ENCODE measurements at regions not wholly inside any gene's neighbourhood (a gene's known extent, or its start where the extent isn't known, plus 50 kb on each side); places are given as distances from the start of the nearest gene placed in this dataset.
"Not testable (repeated sequence)": the region's sequence is repeated elsewhere in the genome, so short reads cannot be mapped to it uniquely, and the experiment has no call there.

DNA sequence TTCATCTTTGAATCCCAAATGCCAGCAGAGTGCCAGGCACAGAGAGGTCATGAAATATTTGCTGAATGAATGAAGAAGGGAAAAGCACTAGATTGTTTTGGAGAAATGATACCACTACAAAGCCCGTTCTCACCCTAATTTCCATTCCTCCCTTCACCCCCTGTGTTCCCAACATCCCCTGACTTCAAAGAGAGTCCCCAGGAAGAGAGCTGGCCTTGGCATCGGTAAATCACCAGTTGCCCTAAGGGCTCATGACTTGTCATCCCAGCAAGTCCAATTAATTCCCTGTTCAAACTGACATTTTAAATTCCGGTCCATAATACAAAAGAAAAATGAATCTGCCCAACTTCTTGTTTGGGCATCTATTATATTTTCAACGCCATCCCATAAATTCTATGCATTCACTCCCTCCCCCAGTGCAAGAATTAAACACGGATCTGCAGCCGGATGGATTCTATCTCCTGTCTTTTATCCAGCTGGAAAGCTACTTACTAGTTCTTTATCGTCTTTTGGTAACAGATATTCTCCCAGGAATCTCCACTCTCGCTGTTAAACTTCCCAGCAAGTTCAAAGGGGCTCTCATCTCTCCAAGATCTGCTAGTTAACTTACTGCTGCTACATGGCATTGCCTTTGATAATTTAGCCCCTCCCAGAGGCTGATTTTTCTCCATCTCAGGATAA, 63.9 kb upstream of the TSC22D2 start:
- no peaks in the 10 kb centered on the region for H3K4me1 ChIP-seq
- peak overlapping the region in 1 of 2 donors; percentile 46 for H3K27ac ChIP-seq
- no peak for TF ChIP-seq CTCF (IDR thresholded peaks at IDR 0.05)
- TF ChIP-seq POLR2AphosphoS5 (IDR thresholded peaks at IDR 0.05): no peak
- no peak for TF ChIP-seq POLR2A (IDR thresholded peaks at IDR 0.05)
- H3K36me3 ChIP-seq: no peaks in the 10 kb centered on the region
- no peaks in the 10 kb centered on the region for H3K27me3 ChIP-seq
- H3K4me3 ChIP-seq: no peak overlapping the region
- DNase-seq (ENCODE audit: low spot score in 2 of 2): no peak
- intact Hi-C loops (cut with DNase I; ENCODE audit: low total_unique reads): no loop called here
- no peaks in the 10 kb centered on the region for H3K9me3 ChIP-seq

- intact Hi-C loops (cut with DNase I; ENCODE audit: low total_unique reads): no loop called here
- no peaks in the 10 kb centered on the region for H3K9me3 ChIP-seq
- H3K4me1 ChIP-seq: no peaks in the 10 kb centered on the region
- no peak for DNase-seq (ENCODE audit: low spot score in 2 of 2)
- H3K27ac ChIP-seq: no peak overlapping the region
- H3K27me3 ChIP-seq: no peaks in the 10 kb centered on the region
- no peak for TF ChIP-seq POLR2A (IDR thresholded peaks at IDR 0.05)
- no peak for TF ChIP-seq CTCF (IDR thresholded peaks at IDR 0.05)
- TF ChIP-seq POLR2AphosphoS5 (IDR thresholded peaks at IDR 0.05): no peak
- no peaks in the 10 kb centered on the region for H3K36me3 ChIP-seq
- H3K4me3 ChIP-seq: no peak overlapping the region
Observed at GRCh38 chr3:150342896-150343467, 65.1 kb upstream of the TSC22D2 start.

- no peaks in the 10 kb centered on the region for H3K36me3 ChIP-seq
- no peak for DNase-seq (ENCODE audit: low spot score in 2 of 2)
- no peak overlapping the region for H3K27ac ChIP-seq
- no peaks in the 10 kb centered on the region for H3K9me3 ChIP-seq
- H3K4me3 ChIP-seq: no peak overlapping the region
- no peak for TF ChIP-seq CTCF (IDR thresholded peaks at IDR 0.05)
- no peak for TF ChIP-seq POLR2AphosphoS5 (IDR thresholded peaks at IDR 0.05)
- no peak for TF ChIP-seq POLR2A (IDR thresholded peaks at IDR 0.05)
- no peaks in the 10 kb centered on the region for H3K27me3 ChIP-seq
- intact Hi-C loops (cut with DNase I; ENCODE audit: low total_unique reads): no loop called here
- no peaks in the 10 kb centered on the region for H3K4me1 ChIP-seq
Observed at GRCh38 chr3:150341891-150342290, 66.2 kb upstream of the TSC22D2 start.

DNA sequence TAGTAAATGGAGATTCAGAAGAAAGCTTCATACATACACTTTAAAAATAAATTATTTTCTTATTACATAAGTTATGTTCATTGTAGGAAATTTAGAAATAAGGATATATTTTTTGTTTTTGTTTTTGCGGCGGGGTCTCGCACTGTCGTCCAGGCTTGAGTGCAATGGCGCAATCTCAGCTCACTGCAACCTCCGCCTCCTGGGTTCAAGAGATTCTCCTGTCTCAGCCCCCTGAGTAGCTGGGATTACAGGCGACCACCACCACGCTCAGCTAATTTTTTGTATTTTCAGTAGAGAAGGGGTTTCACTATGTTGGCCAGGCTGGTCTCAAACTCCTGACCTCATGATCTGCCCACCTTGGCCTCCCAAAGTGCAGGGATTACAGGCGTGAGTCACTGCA, 71.7 kb upstream of the TSC22D2 start:
- H3K4me1 ChIP-seq; H3K27me3 ChIP-seq; H3K4me3 ChIP-seq; H3K9me3 ChIP-seq; DNase-seq (ENCODE audit: low spot score in 2 of 2); H3K27ac ChIP-seq; intact Hi-C loops (cut with DNase I; ENCODE audit: low total_unique reads); H3K36me3 ChIP-seq: not testable (repeated sequence)

- no peak for DNase-seq (ENCODE audit: low spot score in 2 of 2)
- Histone ChIP-seq H3K27ac (no peak overlapping the region), H3K27me3 (no peaks in the 10 kb centered on the region), H3K9me3 (no peaks in the 10 kb centered on the region), H3K4me1 (no peaks in the 10 kb centered on the region), H3K36me3 (no peaks in the 10 kb centered on the region), H3K4me3 (no peak overlapping the region)
- TF ChIP-seq POLR2A (IDR thresholded peaks at IDR 0.05): no peak
- TF ChIP-seq POLR2AphosphoS5 (IDR thresholded peaks at IDR 0.05): no peak
- TF ChIP-seq CTCF (IDR thresholded peaks at IDR 0.05): no peak
- intact Hi-C loops (cut with DNase I; ENCODE audit: low total_unique reads): no loop called here
Observed at GRCh38 chr3:150335631-150336030, 72.5 kb upstream of the TSC22D2 start.
